GM18507 (cell line): ENCODE measurements at regions not wholly inside any gene's neighbourhood (a gene's known extent, or its start where the extent isn't known, plus 50 kb on each side); places are given as distances from the start of the nearest gene placed in this dataset.
"Not testable (repeated sequence)": the region's sequence is repeated elsewhere in the genome, so short reads cannot be mapped to it uniquely, and the experiment has no call there.

ENCODE experiments used
- DNase-seq: peaks from one replicate; pipeline ENCODE4 v3.0.0; 2011; ENCODE audit warnings: low read depth; ENCODE audit not compliant: insufficient read length; ENCODE audit errors: extremely low spot score
- FAIRE-seq: peaks from 2 replicates; lab custom pipeline; 2011; peaks lifted over from hg19 to GRCh38; lab: Jason Lieb, UNC

DNA sequence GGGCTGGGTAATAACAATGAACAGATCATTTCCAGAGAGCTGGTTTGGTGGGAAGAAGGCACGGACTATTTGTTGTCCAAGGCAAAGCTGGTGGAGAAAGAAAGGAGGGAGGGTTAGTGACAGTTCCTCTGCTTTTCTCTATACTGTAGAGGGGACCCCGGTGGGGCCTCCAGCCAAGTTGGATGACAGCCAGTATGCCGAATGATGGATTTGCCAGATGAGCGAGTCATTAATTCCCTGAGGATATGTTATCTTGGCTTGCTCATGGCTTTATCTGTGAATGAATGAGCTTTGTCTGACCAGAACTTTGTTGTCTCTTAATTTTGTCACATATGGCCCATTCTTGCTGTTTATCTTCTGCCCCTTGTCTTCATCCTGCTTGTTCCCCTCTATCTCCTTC, 158.6 kb upstream of the GLRA1 start:
- DNase-seq = no peak
- no peak for FAIRE-seq

DNA sequence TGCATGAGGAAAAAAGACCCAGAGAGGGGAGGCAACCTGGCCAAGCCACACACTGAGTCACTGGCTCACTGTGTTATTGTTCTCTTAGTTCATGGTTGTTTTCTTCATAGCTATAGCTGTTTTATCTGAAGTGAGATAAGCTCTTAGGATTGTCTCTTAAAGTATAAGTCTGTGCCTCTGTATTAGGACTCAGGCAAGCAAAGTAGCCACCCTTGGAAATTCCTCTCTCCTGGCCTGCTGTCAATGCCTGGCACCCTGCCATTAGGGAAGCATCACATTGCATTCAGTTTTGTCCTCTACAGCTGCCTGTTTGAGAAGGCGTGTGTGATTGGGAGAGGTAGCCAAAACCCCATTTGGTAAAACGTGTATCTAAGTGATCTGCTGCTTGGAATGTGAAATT, 147.4 kb upstream of the GLRA1 start:
- FAIRE-seq = no peak
- DNase-seq = no peak

DNA sequence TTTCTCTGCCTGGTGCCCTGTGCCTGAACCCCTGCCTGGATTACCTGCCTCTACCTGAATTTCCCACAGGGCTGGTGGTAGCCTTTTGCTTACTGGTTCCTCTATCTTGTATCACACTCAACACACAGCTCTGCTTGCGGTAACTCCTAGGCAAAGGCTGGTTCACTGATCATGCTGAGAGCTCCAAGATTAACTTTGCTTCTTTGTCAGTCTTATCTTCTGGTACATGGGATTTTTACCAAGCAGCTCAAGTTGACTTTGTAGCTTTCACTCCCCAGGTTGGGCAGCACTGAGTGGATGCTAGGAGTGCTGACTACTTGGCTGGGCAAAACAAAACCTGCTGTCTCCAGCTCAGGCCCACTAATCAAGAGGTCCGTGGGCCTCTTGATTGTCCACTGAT, 145.9 kb upstream of the GLRA1 start:
- FAIRE-seq (no peak), DNase-seq (no peak)

DNA sequence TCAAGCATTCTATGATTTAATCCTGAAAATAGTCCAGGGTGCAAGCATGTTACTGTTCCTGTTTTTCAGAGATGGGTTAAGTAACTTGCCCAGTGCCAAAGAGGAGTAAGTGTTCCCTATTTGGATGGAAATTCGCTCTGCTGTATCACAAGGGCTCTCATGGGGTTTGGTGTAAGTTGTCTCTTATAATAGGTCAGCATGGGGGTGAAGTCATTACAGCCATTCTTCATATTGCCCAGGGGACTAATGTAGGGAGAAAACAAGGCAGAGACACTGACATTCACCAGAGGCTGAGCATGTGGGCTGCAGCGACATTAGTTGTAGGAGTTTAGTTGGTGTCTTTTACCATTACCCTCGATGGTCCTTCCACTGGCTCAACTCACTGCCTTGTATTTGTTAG, 142.1 kb upstream of the GLRA1 start:
- DNase-seq (no peak), FAIRE-seq (no peak)

DNA sequence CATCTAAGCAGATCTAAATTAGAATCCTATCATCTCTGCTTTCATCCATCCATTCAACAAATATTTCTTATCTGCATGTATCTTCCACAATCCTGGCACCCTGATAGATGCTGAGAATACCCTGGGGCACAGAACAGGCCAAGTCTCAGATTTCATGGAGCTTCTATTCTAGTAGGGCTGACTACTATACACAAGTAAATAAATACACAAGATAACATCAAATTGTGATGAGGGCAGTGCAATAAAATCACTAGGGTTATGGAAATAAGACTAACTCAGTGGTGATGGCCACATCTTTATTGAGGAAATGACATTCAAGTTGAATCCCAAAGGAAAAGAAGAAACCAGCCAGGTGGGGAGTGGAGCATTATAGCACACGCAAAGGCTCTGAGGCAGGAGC, 138.4 kb upstream of the GLRA1 start:
- no peak for FAIRE-seq

DNA sequence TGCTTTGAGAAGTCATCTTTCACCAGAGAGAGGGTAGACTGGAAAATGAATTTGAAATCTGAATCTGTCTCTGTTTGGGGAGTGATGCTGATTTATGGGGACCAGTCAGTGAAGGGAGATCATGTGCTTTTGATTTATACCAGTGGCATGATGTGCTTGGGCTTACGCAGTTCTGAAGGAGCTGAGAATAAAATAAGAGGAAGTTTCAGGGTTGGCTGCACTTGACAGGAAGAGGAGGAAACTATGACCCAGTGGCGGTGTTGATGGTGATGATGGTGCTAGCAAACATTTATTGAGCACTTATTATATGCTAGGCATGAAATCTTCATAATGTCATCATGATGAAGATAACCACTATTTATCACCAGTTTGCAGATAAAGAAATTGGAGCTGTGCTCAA, 136.4 kb upstream of the GLRA1 start:
- DNase-seq (no peak), FAIRE-seq (peak; percentile 9)

More for the DNA sequence above, 138.4 kb upstream of the GLRA1 start:
- no peak for DNase-seq

DNA sequence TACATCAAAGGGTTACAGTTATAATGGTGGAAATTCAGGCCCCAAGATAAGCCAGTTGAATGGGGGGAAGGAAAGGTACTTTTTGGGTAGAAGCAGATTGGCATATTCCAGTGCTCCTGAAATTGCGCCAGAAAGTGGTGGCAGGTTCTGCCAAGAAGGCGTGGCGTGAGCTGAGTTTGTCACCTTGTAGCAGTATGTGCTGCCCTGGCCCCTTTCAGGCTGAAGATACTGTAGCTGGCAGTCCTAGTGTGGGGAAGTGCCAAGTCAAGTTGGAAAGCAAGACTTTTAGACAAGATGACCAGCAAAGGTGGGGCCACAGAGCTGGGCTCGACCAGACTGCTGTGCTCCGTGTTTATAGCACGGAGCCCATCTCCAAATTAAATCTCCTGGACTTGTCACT, 133.6 kb upstream of the GLRA1 start:
- DNase-seq = no peak
- no peak for FAIRE-seq

DNA sequence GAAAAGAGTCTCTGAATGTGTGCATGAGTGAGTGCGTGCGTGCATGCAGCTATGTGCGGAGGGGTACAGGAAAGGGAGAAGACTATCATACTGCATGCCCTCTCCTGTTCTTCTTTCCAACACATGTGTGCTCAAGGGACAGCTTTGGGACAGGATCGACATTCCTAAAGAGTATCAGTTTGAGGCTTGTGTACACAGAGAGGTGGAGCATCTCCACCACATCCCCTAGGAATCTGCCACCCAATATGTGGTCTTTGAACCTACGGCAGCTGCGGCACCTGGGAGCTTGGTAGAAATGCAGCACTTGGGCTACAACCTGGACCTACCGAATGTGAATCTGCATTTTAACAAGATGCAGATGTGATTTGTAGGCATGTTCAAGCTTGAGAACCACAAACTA, 132.3 kb upstream of the GLRA1 start:
- no peak for FAIRE-seq
- no peak for DNase-seq

DNA sequence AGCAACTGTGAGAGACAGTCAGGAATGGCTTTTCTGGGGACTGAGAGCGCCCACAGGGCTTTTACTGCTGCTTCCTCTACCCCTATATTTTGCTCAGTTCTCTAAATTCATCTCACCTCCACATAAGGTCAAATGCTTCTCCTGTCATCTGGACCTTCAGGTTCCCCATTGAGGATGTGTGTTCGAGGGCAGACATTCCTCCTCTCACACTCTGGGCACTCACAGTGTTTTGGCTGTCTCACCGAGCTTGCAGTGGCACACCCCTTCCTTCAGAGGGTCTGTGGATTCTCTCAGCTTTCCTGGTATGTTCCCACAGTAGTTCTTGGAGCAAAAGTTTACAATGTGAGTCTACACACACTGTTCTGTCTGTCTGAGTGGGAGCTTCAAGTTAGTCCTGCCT, 127.8 kb upstream of the GLRA1 start:
- FAIRE-seq = no peak
- DNase-seq = no peak

DNA sequence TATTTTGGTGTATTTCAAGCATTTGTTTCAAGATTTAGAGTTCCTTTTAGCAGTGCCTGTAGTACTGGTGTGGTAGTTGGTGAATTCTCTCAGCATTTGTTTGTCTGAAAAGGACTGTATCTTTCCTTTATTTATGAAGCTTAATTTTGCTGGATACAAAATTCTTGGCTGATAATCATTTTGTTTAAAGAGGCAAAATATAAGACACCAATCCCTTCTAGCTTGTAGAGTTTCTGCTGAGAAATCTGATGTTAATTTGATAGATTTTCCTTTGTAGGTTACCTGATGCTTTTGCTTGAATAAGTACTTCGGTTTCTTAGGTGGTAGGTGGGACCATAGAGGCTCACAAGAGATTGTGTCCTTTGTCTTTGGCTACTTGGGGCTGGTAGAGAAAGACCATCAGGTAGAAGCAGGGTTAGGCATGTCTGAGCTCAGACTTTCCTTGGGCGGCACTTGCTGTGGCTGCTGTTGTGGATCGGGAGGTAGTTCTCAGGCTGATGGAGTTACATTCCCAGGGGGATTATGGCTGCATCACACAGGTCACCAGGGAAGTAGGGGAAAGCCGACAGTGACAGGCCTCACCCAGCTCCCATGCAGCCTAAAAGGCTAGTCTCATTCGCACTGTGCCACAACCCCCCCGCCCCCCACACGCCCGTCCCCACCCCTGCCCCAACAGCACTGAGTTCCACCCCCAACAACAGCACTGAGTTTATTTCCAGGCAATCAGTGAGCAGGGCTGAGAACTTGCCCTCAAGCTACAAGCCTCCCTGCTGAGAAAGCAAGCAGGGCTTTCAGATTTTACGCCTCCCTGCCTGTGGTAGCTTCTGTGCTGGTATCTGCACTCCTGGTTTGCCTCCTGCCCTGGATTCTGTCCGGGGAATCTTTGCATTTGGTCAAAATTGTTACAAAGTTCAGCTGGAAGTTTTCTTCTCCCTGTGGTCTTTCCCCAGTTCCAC, 127.1 kb upstream of the GLRA1 start:
- FAIRE-seq (no peak), DNase-seq (no peak)

DNA sequence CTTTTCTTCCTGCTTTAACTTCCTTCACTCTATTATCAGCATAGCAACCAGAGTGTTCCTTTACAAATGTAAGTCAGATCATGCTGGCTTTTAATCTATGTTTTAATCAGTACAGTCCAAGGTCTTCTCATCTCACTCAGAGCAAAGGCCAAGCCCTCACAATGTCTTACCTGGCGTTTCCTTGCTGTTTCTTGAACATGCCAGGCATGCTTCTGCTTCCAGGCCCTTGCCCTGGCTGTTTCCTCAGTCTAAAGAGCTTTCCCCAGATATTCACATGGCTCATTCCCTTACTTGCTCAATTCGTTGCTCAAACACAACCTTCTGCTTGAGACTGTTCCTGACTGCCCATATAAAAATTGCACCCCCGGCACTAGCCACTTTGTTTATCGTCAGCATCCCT, 121.7 kb upstream of the GLRA1 start:
- no peak for DNase-seq
- no peak for FAIRE-seq

DNA sequence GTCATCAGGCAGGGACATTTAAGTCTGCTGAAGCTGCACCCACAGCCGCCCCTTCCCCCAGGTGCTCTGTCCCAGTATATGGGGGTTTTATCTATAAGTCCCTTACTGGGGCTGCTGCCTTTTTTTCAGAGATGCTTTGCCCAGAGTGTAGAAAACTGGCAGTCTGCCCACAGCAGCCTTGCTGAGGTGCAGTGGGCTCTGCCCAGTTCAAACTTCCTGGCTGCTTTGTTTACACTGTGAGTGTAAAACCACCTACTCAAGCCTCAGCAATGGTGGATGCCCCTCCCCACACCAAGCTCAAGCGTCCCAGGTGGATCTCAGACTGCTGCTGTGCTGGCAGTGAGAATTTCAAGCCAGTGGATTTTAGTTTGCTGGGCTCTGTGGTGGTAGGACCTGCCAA, 114.2 kb upstream of the GLRA1 start:
- FAIRE-seq, DNase-seq: not testable (repeated sequence)

DNA sequence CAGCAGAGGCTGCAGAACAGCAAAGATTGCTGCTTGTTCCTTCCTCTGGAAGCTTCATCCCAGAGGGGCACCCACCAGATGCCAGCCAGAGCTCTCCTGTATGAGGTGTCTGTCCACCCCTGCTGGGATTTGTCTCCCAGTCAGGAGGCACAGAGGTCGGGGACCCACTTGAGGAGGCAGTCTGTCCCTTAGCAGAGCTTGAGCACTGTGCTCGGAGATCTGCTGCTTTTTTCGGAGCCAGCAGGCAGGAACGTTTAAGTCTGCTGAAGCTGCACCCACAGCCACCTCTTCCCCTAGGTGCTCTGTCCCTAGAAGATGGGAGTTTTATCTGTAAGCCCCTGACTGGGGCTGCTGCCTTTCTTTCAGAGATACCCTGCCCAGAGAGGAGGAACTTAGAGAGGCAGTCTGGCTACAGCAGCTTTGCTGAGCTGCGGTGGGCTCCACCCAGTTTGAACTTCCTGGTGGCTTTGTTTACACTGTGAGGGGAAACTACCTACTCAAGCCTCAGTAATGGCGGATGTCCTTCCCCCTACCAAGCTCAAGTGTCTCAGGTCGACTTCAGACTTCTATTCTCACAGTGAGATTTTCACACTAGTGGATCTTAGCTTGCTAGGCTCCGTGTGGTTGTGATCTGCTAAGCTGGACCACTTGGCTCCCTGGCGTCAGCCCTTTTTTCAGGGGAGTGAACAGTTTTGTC, 101.8 kb upstream of the GLRA1 start:
- DNase-seq = not testable (repeated sequence)
- FAIRE-seq = peak; percentile 72

DNA sequence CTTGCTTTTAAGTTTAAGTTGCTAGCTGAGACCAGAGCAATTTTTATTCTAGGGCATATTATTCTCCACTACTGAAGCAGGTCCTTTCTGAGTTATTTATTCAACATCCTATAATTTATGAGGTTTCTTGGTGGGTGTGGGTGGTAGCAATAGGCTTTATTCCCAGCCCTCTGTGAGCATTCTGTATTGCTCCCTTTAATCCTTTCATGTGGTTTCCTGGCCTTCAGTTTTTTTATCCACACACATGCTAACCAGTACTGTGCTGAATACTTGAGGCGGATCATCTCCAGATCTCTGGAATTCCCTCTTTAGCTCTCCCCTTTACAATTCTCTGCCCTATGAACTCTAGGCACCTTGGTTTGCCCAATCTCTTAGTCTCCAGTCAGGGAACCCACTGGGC, 91.8 kb upstream of the GLRA1 start:
- no peak for FAIRE-seq
- no peak for DNase-seq

DNA sequence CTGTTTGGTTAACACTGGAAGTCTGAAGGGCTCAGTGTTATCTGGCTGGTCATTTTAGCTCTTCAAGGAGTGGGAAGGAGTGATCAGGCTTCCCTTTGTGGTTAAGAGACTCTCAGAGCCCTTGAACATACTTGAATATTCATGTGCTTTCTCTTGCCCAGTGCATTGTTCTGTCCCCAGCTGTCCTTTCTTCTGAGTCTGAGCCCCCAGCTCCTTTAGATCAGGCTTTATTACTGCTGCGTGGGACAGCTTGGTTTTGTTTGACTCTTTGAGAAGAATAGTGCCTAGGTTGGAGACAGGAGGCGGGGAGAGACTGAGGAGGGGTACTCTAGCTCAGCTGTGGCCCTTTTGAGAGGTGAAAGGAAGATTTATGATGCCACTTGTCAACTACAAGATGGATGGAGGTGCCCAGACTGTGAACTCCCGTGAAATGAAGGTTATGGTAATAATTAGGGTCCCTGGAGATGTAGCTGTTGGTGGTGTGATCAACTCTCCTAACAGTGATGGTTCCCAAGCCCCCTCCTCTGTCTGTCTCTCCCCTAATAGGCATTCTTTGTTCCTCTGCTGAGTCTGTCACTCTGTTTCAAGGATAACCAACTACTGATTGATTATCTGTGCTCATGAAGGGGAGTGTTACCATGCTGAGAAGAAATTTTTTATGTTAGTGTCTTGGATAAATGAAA, 83.1 kb upstream of the GLRA1 start:
- DNase-seq (no peak), FAIRE-seq (no peak)

DNA sequence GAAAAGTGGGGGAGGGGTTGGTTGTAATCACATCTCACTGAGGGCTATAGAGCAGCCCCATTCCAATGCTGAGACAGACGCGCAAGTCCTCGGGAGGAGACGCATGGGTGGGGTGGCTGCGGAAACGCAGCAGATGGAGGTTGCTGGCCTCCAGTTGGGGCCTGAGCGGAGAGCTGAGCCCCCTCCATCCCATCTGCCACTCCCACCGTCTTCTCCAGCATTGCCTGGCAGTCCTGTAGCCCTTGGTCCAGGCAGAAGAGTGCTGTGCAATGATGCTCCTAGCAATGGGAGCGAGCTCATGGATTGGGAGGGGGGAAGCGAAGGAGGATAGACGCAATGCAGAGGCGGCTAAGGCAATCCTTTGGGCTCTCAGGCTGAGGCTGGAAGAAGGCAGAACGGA, 79.4 kb upstream of the GLRA1 start:
- DNase-seq = no peak
- FAIRE-seq = no peak
